ENCODE measurements at regions not wholly inside any gene's neighbourhood (a gene's known extent, or its start where the extent isn't known, plus 50 kb on each side); places are given as distances from the start of the nearest gene placed in this dataset.

DNA sequence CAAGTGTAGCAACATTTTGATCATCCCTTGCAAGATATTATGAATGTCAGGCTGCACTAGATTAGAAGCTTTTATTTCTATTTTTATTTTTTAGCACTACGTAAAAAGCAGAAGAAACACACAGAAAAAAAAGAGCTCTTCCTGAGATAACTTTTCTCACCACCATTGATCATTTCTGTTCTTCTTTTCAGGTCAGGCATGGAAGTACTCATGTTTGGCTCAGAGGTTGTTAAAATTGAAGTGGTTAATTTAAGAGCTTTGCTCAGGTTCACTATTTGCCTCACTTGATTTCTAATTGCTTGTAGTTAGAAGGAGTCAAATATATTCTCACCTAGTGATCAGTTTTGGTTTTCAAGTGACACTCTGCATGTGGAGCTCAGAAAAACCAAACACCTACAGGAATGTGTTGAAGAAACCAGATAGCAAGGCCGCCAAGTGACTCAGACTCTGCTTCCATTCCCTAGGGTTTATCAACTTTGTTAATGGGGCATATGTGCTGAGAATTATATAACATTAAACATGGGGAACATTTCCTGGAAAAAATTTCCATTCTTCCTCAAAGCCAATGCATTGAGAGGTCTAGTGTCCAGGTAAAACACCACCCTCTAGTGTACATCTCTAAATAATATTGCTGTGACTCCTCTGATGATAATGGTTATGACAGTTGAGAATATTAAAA lies 679.8 kb downstream of the CETN3 start:
- no TSS peak for BruUV-seq (replicated peaks)
- Histone ChIP-seq H3K36me3 (ENCODE audit: insufficient read depth, low read length) (no peaks in the 10 kb centered on the region), H3K27ac (ENCODE audit: low read depth, low read length, poor library complexity, severe bottlenecking) (no peak overlapping the region), H3K79me2 (ENCODE audit: insufficient read depth, low read depth, low read length) (no peaks in the 10 kb centered on the region), H4K20me1 (ENCODE audit: insufficient read depth, low read length) (no peaks in the 10 kb centered on the region), H3K4me3 (ENCODE audit: low read depth, low read length, poor library complexity, severe bottlenecking) (no peak overlapping the region), H3K9me2 (ENCODE audit: insufficient read depth, low read length) (no peaks in the 10 kb centered on the region), H3K4me1 (ENCODE audit: insufficient read depth, low read length, poor library complexity, severe bottlenecking) (no peaks in the 10 kb centered on the region), H2AFZ (ENCODE audit: low read length) (no peak overlapping the region), H3K4me2 (ENCODE audit: low read length) (no peak overlapping the region), H3K9me3 (ENCODE audit: low read length) (no peaks in the 10 kb centered on the region)
- POLR2A ChIA-PET: no interaction called here
- intact Hi-C loops (cut with micrococcal nuclease; ENCODE audit: unreplicated experiment): no loop called here
- CTCF ChIA-PET (ENCODE audit: unreplicated experiment): no interaction called here
- DNase-seq (ENCODE audit: low spot score): no peak
- TF ChIP-seq EZH2phosphoT487 (IDR thresholded peaks at IDR 0.05; ENCODE audit: borderline replicate concordance, low read depth, low read length): no peak
- peak; percentile 34; the same call in 1 of the 2 replicates for TF ChIP-seq CTCF (conservative IDR thresholded peaks at IDR 0.05; ENCODE audit: low read length)

GRCh38 chr5:89728750-89729149 lies 680.8 kb downstream of the CETN3 start:
- Histone ChIP-seq H4K20me1 (ENCODE audit: insufficient read depth, low read length) (no peaks in the 10 kb centered on the region), H3K9me2 (ENCODE audit: insufficient read depth, low read length) (no peaks in the 10 kb centered on the region), H3K4me3 (ENCODE audit: low read depth, low read length, poor library complexity, severe bottlenecking) (no peak overlapping the region), H3K79me2 (ENCODE audit: insufficient read depth, low read depth, low read length) (no peaks in the 10 kb centered on the region), H3K27ac (ENCODE audit: low read depth, low read length, poor library complexity, severe bottlenecking) (no peak overlapping the region), H3K9me3 (ENCODE audit: low read length) (no peaks in the 10 kb centered on the region), H3K4me2 (ENCODE audit: low read length) (no peak overlapping the region), H2AFZ (ENCODE audit: low read length) (no peak overlapping the region), H3K36me3 (ENCODE audit: insufficient read depth, low read length) (no peaks in the 10 kb centered on the region), H3K4me1 (ENCODE audit: insufficient read depth, low read length, poor library complexity, severe bottlenecking) (no peaks in the 10 kb centered on the region)
- BruUV-seq (replicated peaks): no TSS peak
- DNase-seq (ENCODE audit: low spot score): no peak
- CTCF ChIA-PET (ENCODE audit: unreplicated experiment): no interaction called here
- TF ChIP-seq CTCF (conservative IDR thresholded peaks at IDR 0.05; ENCODE audit: low read length) (no peak), EZH2phosphoT487 (IDR thresholded peaks at IDR 0.05; ENCODE audit: borderline replicate concordance, low read depth, low read length) (no peak)
- intact Hi-C loops (cut with micrococcal nuclease; ENCODE audit: unreplicated experiment): no loop called here
- POLR2A ChIA-PET: interaction anchor here (0.6 kb wide), 2 partner anchors 291 to 894 kb away, joined by 3 to 5 read pairs; no protein-coding TSS in a partner anchor

DNA sequence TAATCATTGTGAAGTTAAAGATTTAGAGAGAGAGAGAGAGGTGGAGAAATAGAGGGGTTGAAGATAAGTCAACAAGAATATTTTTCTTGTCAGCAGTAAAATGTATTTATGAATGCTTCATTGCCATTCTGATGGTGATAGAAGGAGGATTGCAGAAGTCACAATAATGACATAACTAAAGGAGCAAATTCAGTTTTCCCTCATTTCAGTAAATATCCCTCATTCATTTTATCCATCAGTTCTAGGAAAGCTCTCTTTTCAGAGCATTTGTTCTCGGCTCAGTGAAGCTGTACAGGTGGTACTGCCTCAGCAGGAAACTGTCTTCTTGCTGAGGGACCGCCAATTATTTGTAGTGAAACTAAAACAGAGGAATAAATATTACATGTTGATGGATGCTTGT lies 681.4 kb downstream of the CETN3 start:
- TF ChIP-seq EZH2phosphoT487 (IDR thresholded peaks at IDR 0.05; ENCODE audit: borderline replicate concordance, low read depth, low read length) (no peak), CTCF (conservative IDR thresholded peaks at IDR 0.05; ENCODE audit: low read length) (no peak)
- no peak overlapping the region for H3K4me3 ChIP-seq (ENCODE audit: low read depth, low read length, poor library complexity, severe bottlenecking)
- no TSS peak for BruUV-seq (replicated peaks)
- H2AFZ ChIP-seq (ENCODE audit: low read length): no peak overlapping the region
- intact Hi-C loops (cut with micrococcal nuclease; ENCODE audit: unreplicated experiment): no loop called here
- H3K79me2 ChIP-seq (ENCODE audit: insufficient read depth, low read depth, low read length): no peaks in the 10 kb centered on the region
- H4K20me1 ChIP-seq (ENCODE audit: insufficient read depth, low read length): no peaks in the 10 kb centered on the region
- DNase-seq (ENCODE audit: low spot score): no peak
- no peaks in the 10 kb centered on the region for H3K9me3 ChIP-seq (ENCODE audit: low read length)
- H3K4me1 ChIP-seq (ENCODE audit: insufficient read depth, low read length, poor library complexity, severe bottlenecking): no peaks in the 10 kb centered on the region
- H3K27ac ChIP-seq (ENCODE audit: low read depth, low read length, poor library complexity, severe bottlenecking): no peak overlapping the region
- ChIA-PET CTCF (ENCODE audit: unreplicated experiment) (no interaction called here), POLR2A (interaction anchor here (0.6 kb wide), 1 partner anchor 894 kb away, joined by 3 read pairs; no protein-coding TSS in a partner anchor)
- H3K36me3 ChIP-seq (ENCODE audit: insufficient read depth, low read length): no peaks in the 10 kb centered on the region
- no peaks in the 10 kb centered on the region for H3K9me2 ChIP-seq (ENCODE audit: insufficient read depth, low read length)
- H3K4me2 ChIP-seq (ENCODE audit: low read length): no peak overlapping the region

Data from OCI-LY7 (cell line).